GM12891 (cell line): ENCODE measurements at regions not wholly inside any gene's neighbourhood (a gene's known extent, or its start where the extent isn't known, plus 50 kb on each side); places are given as distances from the start of the nearest gene placed in this dataset.
"Not testable (repeated sequence)": the region's sequence is repeated elsewhere in the genome, so short reads cannot be mapped to it uniquely, and the experiment has no call there.

Source experiments
- PAX5 ChIP-seq: IDR thresholded peaks from 2 replicates; pipeline ENCODE4 v1.6.1; 2011; ENCODE audit warnings: low read length, moderate library complexity, mild to moderate bottlenecking; ENCODE audit not compliant: insufficient read depth, severe bottlenecking
- POLR2A ChIP-seq: IDR thresholded peaks from 2 replicates; pipeline ENCODE4 v1.6.1; 2011; ENCODE audit warnings: low read depth, low read length, control low read depth
- POLR2AphosphoS5 ChIP-seq: IDR thresholded peaks from 2 replicates; pipeline ENCODE4 v1.6.1; 2011; ENCODE audit warnings: low read depth, low read length, control low read depth
- SPI1 ChIP-seq: IDR thresholded peaks from 2 replicates; pipeline ENCODE4 v1.6.1; 2011; ENCODE audit warnings: low read depth, low read length, control low read depth
- TAF1 ChIP-seq: IDR thresholded peaks from 2 replicates; pipeline ENCODE4 v1.6.1; 2011; ENCODE audit warnings: low read depth, low read length, control low read depth

GRCh38 chr22:27607750-27608149 lies 193.8 kb downstream of the MN1 start:
- not testable (repeated sequence) for TF ChIP-seq POLR2AphosphoS5, POLR2A, TAF1, SPI1, PAX5
